ENCODE measurements at regions not wholly inside any gene's neighbourhood (a gene's known extent, or its start where the extent isn't known, plus 50 kb on each side); places are given as distances from the start of the nearest gene placed in this dataset.

DNA sequence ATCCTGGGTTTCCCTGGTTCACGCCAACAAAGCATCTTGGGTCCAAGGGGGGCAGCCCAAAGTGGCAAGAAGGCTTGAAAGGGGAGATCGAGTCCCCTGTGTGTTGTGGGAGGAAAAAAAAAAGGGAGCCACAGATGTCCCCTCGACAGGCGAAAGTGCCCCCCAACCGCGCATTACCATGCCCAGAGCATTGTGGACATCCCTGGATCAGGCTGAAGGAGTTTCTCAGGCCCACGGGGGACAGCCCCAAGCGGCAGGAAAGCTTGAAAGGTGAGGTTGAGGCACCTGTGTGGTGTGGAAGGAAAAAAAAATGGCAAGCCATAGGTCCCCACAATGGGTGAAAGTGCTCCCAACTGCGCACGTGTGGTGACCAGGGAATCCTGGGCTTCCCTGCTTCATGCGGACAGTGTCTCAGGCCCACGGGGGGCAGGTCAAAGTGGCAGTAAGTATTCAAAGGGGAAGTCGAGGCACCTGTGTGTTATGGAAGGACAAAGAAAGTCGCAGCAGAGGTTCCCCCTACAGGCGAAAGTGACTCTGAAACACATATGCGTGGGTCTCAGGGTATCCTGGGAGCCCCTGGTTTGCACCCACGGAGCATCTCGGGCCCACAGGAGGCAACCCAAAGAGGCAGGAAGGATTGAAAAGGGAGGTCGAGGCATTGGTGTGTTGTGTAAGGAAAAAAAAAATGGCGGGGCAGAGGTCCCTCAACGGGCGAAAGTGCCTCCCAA is 580.1 kb downstream of the ALG10 start:
- TF ChIP-seq EZH2phosphoT487 (IDR thresholded peaks at IDR 0.05; ENCODE audit: borderline replicate concordance, low read length) = no peak
- TF ChIP-seq, protein P1, sequence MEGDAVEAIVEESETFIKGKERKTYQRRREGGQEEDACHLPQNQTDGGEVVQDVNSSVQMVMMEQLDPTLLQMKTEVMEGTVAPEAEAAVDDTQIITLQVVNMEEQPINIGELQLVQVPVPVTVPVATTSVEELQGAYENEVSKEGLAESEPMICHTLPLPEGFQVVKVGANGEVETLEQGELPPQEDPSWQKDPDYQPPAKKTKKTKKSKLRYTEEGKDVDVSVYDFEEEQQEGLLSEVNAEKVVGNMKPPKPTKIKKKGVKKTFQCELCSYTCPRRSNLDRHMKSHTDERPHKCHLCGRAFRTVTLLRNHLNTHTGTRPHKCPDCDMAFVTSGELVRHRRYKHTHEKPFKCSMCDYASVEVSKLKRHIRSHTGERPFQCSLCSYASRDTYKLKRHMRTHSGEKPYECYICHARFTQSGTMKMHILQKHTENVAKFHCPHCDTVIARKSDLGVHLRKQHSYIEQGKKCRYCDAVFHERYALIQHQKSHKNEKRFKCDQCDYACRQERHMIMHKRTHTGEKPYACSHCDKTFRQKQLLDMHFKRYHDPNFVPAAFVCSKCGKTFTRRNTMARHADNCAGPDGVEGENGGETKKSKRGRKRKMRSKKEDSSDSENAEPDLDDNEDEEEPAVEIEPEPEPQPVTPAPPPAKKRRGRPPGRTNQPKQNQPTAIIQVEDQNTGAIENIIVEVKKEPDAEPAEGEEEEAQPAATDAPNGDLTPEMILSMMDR (IDR thresholded peaks at IDR 0.05; ENCODE audit: low read depth, low read length, poor library complexity, severe bottlenecking) = no peak

Measured in DOHH2 (cell line).